ENCODE measurements at regions not wholly inside any gene's neighbourhood (a gene's known extent, or its start where the extent isn't known, plus 50 kb on each side); places are given as distances from the start of the nearest gene placed in this dataset.

GRCh38 chr13:97780486-97780885 lies 173.0 kb upstream of the IPO5 start:
- no peak for TF ChIP-seq CTCF (IDR thresholded peaks at IDR 0.05)
- intact Hi-C loops (cut with DNase I), result no loop called here

GRCh38 chr13:97781891-97782305 lies 171.6 kb upstream of the IPO5 start:
- Histone ChIP-seq H3K9me3 (peaks cover 0 to 5% of the 10 kb centered on the region in 2 donors), H3K36me3 (no peaks in the 10 kb centered on the region), H3K4me3 (no peak overlapping the region), H3K4me1 (no peaks in the 10 kb centered on the region), H3K27me3 (no peaks in the 10 kb centered on the region), H3K27ac (no peak overlapping the region)
- DNase-seq, result no peak
- TF ChIP-seq CTCF (IDR thresholded peaks at IDR 0.05), result no peak
- intact Hi-C loops (cut with DNase I), result no loop called here
- ATAC-seq, result no peak

More at GRCh38 chr13:97780486-97780885, 173.0 kb upstream of the IPO5 start:
- peaks cover 0 to 8% of the 10 kb centered on the region in 2 donors for H3K9me3 ChIP-seq
- no peak overlapping the region for H3K4me3 ChIP-seq
- H3K36me3 ChIP-seq, result no peaks in the 10 kb centered on the region
- no peak for DNase-seq
- no peak overlapping the region for H3K27ac ChIP-seq
- ATAC-seq, result no peak
- H3K4me1 ChIP-seq, result no peaks in the 10 kb centered on the region
- no peaks in the 10 kb centered on the region for H3K27me3 ChIP-seq

- TF ChIP-seq CTCF (IDR thresholded peaks at IDR 0.05), result no peak
Measured at GRCh38 chr13:97786510-97786909, 167.0 kb upstream of the IPO5 start.

GRCh38 chr13:97797553-97797952 lies 155.9 kb upstream of the IPO5 start:
- intact Hi-C loops (cut with DNase I), result no loop called here

More at GRCh38 chr13:97786510-97786909, 167.0 kb upstream of the IPO5 start:
- no peaks in the 10 kb centered on the region for H3K36me3 ChIP-seq
- no peak overlapping the region for H3K4me3 ChIP-seq
- ATAC-seq (no peak), DNase-seq (no peak)
- intact Hi-C loops (cut with DNase I), result no loop called here
- H3K4me1 ChIP-seq, result no peaks in the 10 kb centered on the region
- peaks cover 0 to 33% of the 10 kb centered on the region in 2 donors for H3K9me3 ChIP-seq
- no peak overlapping the region for H3K27ac ChIP-seq
- H3K27me3 ChIP-seq, result no peaks in the 10 kb centered on the region

GRCh38 chr13:97798171-97798821 lies 155.2 kb upstream of the IPO5 start:
- Histone ChIP-seq H3K27ac (no peak overlapping the region), H3K4me1 (no peaks in the 10 kb centered on the region), H3K4me3 (no peak overlapping the region), H3K9me3 (peaks cover 0 to 21% of the 10 kb centered on the region in 2 donors), H3K36me3 (no peaks in the 10 kb centered on the region), H3K27me3 (no peaks in the 10 kb centered on the region)
- intact Hi-C loops (cut with DNase I), result no loop called here
- DNase-seq (no peak), ATAC-seq (no peak)
- no peak for TF ChIP-seq CTCF (IDR thresholded peaks at IDR 0.05)

More at GRCh38 chr13:97797553-97797952, 155.9 kb upstream of the IPO5 start:
- no peak overlapping the region for H3K4me3 ChIP-seq
- no peaks in the 10 kb centered on the region for H3K36me3 ChIP-seq
- H3K4me1 ChIP-seq, result no peaks in the 10 kb centered on the region
- no peak for DNase-seq
- no peak for TF ChIP-seq CTCF (IDR thresholded peaks at IDR 0.05)
- no peaks in the 10 kb centered on the region for H3K27me3 ChIP-seq
- ATAC-seq, result no peak
- H3K9me3 ChIP-seq, result peaks cover 0 to 29% of the 10 kb centered on the region in 2 donors
- no peak overlapping the region for H3K27ac ChIP-seq
